ENCODE measurements at regions not wholly inside any gene's neighbourhood (a gene's known extent, or its start where the extent isn't known, plus 50 kb on each side); places are given as distances from the start of the nearest gene placed in this dataset.

DNA sequence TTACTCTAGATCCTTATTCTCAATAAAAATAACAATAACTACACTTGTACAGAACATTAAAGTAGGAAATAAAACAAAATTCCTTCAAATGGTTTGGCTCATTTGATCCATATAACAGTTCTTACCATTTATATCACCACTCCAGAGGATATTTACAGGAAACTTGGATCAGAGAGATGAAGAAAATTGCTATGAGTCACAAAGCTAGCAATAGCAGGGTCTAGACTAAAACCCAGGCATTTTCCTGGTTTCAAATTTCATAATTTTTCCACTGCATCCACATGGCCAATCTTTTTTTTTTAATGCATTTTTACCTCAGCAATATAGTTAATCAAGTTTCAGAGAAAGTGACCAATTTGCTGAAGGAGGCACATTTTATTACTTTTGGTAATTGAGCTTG is 299.2 kb downstream of the ELAVL2 start:
- Mint-ChIP-seq H3K4me1 (no peaks in the 10 kb centered on the region), H3K9me3 (peaks cover 15 to 48% (median 32%) of the 10 kb centered on the region in 6 donors), H3K36me3 (no peaks in the 10 kb centered on the region), H3K4me3 (no peak overlapping the region), H3K27me3 (ENCODE audit: low read depth in 3 of 3) (peaks cover 0 to 3% (median 2%) of the 10 kb centered on the region in 3 donors), H3K27ac (no peak overlapping the region)
- no peak for DNase-seq

- no peak for DNase-seq
- Mint-ChIP-seq H3K27me3 (ENCODE audit: low read depth in 3 of 3) (peaks cover 0 to 2% (median 0%) of the 10 kb centered on the region in 3 donors), H3K27ac (no peak overlapping the region), H3K9me3 (peaks cover 9 to 45% (median 18%) of the 10 kb centered on the region in 6 donors), H3K36me3 (peaks cover 0 to 3% (median 0%) of the 10 kb centered on the region in 3 donors), H3K4me3 (no peak overlapping the region), H3K4me1 (no peaks in the 10 kb centered on the region)
Measured at GRCh38 chr9:23532282-23532681, 293.8 kb downstream of the ELAVL2 start.

DNA sequence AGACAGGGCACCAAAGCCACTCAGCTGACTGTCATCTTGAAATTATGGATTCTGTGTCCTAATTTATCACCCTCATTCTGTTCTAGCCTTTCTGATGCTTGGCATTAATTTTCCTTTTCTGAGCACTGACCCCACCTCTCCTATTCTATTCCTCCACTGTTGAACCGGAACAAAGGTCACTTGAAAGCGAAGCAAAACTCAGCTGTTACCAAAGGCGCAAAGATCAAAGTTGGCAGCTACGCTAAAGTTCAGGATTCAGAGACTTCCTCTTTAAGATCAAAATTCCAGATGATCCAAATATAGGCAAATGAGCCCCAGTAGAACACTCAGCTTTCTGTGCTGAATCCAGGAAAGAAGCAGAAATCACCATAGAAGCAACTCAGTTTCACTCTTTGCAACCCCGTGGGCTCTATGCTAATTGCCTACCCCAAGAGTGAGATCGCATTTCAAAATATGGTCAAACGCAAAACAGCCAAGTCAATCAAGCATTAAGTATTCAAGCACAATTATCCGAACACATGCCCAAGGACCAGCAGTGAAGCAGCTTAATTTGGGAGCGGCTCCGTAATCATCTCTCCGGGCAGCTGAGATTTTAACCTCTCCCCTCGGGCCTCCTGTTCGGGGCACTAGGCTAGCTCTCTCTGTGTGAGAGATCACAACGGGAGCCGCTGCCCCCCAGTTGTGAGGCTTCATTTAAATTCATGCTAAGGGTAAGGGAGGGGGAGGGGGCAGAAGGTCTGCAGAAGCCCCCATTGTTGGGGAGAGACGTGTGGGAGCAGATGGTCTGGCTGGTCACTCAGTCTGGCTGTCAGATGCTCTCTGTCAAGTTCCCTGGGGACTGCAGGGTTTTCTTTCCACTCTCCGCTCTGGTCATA is 288.6 kb downstream of the ELAVL2 start:
- no peaks in the 10 kb centered on the region for H3K4me1 Mint-ChIP-seq
- H3K27me3 Mint-ChIP-seq (ENCODE audit: low read depth in 3 of 3), result no peaks in the 10 kb centered on the region
- no peak overlapping the region for H3K4me3 Mint-ChIP-seq
- DNase-seq, result no peak
- H3K27ac Mint-ChIP-seq, result no peak overlapping the region
- H3K9me3 Mint-ChIP-seq, result peaks cover 7 to 51% (median 18%) of the 10 kb centered on the region in 6 donors
- H3K36me3 Mint-ChIP-seq, result peaks cover 0 to 4% (median 3%) of the 10 kb centered on the region in 3 donors

GRCh38 chr9:23538067-23538402 is 288.0 kb downstream of the ELAVL2 start:
- peaks cover 0 to 4% (median 3%) of the 10 kb centered on the region in 3 donors for H3K36me3 Mint-ChIP-seq
- peaks cover 7 to 52% (median 19%) of the 10 kb centered on the region in 6 donors for H3K9me3 Mint-ChIP-seq
- H3K4me1 Mint-ChIP-seq, result no peaks in the 10 kb centered on the region
- no peak overlapping the region for H3K27ac Mint-ChIP-seq
- H3K4me3 Mint-ChIP-seq, result no peak overlapping the region
- H3K27me3 Mint-ChIP-seq (ENCODE audit: low read depth in 3 of 3), result no peaks in the 10 kb centered on the region
- DNase-seq, result no peak

DNA sequence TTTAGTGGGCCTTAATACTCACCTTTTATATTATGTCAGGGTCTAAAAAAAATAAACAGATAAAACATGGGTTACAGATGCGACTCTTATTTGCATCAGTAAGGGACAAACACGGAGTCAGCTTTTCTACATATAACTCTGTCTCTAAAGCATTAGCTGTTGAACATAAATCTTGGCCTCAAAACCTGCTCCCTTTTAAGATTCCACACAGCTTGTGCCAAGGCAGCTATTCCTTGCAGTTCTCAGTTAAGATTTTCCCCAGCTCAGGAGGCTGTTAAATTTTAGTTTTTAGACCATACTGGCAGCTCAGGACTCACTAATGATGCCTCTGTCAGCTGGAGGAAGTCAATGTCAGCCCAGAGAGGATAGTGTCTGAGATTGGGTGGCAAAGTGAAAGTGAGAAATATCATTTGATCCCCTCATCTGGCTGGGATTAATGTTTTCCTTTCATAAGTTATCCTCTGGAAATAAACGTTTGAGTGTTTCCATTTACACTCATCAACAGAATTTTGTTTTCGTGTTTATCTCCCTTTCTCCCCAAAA is 287.5 kb downstream of the ELAVL2 start:
- Mint-ChIP-seq H3K4me3 (no peak overlapping the region), H3K27me3 (ENCODE audit: low read depth in 3 of 3) (no peaks in the 10 kb centered on the region), H3K9me3 (peaks cover 7 to 53% (median 22%) of the 10 kb centered on the region in 6 donors), H3K36me3 (peaks cover 0 to 4% (median 3%) of the 10 kb centered on the region in 3 donors), H3K27ac (no peak overlapping the region), H3K4me1 (no peaks in the 10 kb centered on the region)
- no peak for DNase-seq

DNA sequence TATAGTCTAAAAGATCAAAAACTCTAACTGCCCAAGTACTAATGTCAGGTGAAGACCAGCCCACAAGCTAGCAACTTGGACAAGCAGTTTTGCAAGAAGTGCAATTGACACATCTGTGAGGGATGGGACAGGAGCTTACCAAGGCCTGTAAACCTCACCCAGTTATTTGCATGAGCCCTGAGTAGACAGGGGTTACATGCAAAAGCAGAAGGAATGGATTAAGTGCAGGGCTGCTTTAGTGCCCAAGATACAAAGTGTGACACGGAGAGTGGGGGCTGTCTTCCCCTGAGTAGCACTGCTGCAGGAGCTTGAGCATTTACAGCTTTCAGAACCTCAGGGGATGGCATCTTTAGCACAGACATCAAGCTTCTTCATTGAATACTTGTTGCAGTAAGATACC is 286.7 kb downstream of the ELAVL2 start:
- Mint-ChIP-seq H3K9me3 (peaks cover 7 to 58% (median 24%) of the 10 kb centered on the region in 6 donors), H3K36me3 (peaks cover 0 to 4% (median 3%) of the 10 kb centered on the region in 3 donors), H3K27ac (no peak overlapping the region), H3K27me3 (ENCODE audit: low read depth in 3 of 3) (no peaks in the 10 kb centered on the region), H3K4me1 (no peaks in the 10 kb centered on the region), H3K4me3 (no peak overlapping the region)
- DNase-seq, result no peak

DNA sequence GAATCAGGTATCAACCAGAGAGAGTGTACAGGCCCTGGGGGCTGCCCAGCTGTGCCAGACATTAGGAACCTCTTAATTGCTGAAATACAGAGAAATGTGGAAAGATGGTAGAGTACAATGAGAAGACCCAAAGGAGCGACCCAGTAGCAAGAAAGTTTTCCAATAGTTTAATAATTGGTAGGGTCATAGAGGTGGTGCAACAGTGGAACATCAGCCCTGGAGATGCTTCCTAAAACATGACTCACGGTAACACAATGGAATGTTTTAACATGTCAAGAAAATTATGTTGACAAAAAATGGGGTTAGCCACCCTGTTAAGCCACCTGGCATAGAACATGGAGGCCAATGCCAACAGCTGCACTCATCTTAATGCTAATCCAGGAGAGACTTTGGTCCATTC is 284.1 kb downstream of the ELAVL2 start:
- DNase-seq, result no peak
- Mint-ChIP-seq H3K27ac (no peak overlapping the region), H3K36me3 (peaks cover 0 to 4% (median 3%) of the 10 kb centered on the region in 3 donors), H3K4me3 (no peak overlapping the region), H3K4me1 (no peaks in the 10 kb centered on the region), H3K9me3 (peaks cover 8 to 61% (median 29%) of the 10 kb centered on the region in 6 donors), H3K27me3 (ENCODE audit: low read depth in 3 of 3) (no peaks in the 10 kb centered on the region)

DNA sequence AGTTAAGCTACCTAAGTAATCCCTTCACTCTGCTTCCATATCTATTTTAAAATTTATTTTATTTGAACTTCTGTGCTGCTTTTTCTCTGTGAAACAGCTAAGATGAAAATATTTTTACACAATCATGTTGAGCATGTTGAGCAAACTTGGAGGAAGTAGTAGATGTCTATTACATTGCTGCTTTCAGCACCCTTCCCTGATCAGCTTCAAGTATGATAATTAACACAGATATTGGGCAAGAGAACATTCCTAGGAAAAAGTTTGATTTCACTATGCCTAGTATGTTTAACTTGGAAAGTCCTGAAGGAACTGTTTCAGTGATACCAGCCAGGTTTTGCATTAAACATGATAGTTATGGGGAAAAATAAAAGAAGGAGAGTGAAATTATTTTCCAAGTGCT is 283.6 kb downstream of the ELAVL2 start:
- H3K4me3 Mint-ChIP-seq, result no peak overlapping the region
- H3K9me3 Mint-ChIP-seq, result peaks cover 8 to 60% (median 31%) of the 10 kb centered on the region in 6 donors
- H3K27me3 Mint-ChIP-seq (ENCODE audit: low read depth in 3 of 3), result no peaks in the 10 kb centered on the region
- peaks cover 0 to 4% (median 0%) of the 10 kb centered on the region in 3 donors for H3K36me3 Mint-ChIP-seq
- H3K27ac Mint-ChIP-seq, result no peak overlapping the region
- no peak for DNase-seq
- H3K4me1 Mint-ChIP-seq, result no peaks in the 10 kb centered on the region

GRCh38 chr9:23542927-23543326 is 283.1 kb downstream of the ELAVL2 start:
- H3K27ac Mint-ChIP-seq, result no peak overlapping the region
- no peak overlapping the region for H3K4me3 Mint-ChIP-seq
- peaks cover 0 to 4% (median 0%) of the 10 kb centered on the region in 3 donors for H3K36me3 Mint-ChIP-seq
- DNase-seq, result no peak
- H3K9me3 Mint-ChIP-seq, result peaks cover 8 to 57% (median 31%) of the 10 kb centered on the region in 6 donors
- H3K4me1 Mint-ChIP-seq, result no peaks in the 10 kb centered on the region
- H3K27me3 Mint-ChIP-seq (ENCODE audit: low read depth in 3 of 3), result peaks cover 0 to 2% (median 0%) of the 10 kb centered on the region in 3 donors

DNA sequence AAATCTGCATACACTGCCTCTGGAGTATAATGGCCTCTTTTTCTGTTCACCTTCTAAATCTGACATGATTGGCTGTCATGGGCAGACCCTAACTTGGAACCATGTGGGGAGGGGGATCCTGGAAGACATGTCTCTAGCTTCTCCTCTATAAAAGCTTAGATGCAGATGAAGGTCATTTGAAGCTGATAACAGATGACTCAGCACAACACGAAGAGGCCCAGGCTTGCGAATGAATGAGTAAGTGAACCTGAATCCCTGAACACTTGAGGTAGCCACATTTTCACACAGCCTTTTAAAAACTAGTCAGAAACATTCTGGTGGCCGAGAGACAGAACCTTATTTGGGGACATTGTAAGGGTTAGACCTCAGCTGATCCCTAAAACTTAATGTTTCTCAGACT is 282.6 kb downstream of the ELAVL2 start:
- no peak overlapping the region for H3K4me3 Mint-ChIP-seq
- H3K27me3 Mint-ChIP-seq (ENCODE audit: low read depth in 3 of 3), result peaks cover 0 to 2% (median 0%) of the 10 kb centered on the region in 3 donors
- peaks cover 0 to under 1% (median 0%) of the 10 kb centered on the region in 3 donors for H3K36me3 Mint-ChIP-seq
- no peak for DNase-seq
- no peaks in the 10 kb centered on the region for H3K4me1 Mint-ChIP-seq
- H3K9me3 Mint-ChIP-seq, result peaks cover 8 to 52% (median 30%) of the 10 kb centered on the region in 6 donors
- no peak overlapping the region for H3K27ac Mint-ChIP-seq

- H3K27me3 Mint-ChIP-seq (ENCODE audit: low read depth in 3 of 3), result peaks cover 0 to 2% (median 0%) of the 10 kb centered on the region in 3 donors
- H3K9me3 Mint-ChIP-seq, result peaks cover 13 to 49% (median 26%) of the 10 kb centered on the region in 6 donors
- no peak overlapping the region for H3K4me3 Mint-ChIP-seq
- no peak overlapping the region for H3K27ac Mint-ChIP-seq
- no peak for DNase-seq
- H3K4me1 Mint-ChIP-seq, result no peaks in the 10 kb centered on the region
- H3K36me3 Mint-ChIP-seq, result no peaks in the 10 kb centered on the region
Measured at GRCh38 chr9:23545728-23546127, 280.3 kb downstream of the ELAVL2 start.

GRCh38 chr9:23551311-23551721 is 274.7 kb downstream of the ELAVL2 start:
- Mint-ChIP-seq H3K9me3 (peaks cover 7 to 28% (median 17%) of the 10 kb centered on the region in 6 donors), H3K4me1 (no peaks in the 10 kb centered on the region), H3K27ac (no peak overlapping the region), H3K4me3 (no peak overlapping the region), H3K27me3 (ENCODE audit: low read depth in 3 of 3) (peaks cover 0 to 2% (median 0%) of the 10 kb centered on the region in 3 donors), H3K36me3 (no peaks in the 10 kb centered on the region)
- no peak for DNase-seq

DNA sequence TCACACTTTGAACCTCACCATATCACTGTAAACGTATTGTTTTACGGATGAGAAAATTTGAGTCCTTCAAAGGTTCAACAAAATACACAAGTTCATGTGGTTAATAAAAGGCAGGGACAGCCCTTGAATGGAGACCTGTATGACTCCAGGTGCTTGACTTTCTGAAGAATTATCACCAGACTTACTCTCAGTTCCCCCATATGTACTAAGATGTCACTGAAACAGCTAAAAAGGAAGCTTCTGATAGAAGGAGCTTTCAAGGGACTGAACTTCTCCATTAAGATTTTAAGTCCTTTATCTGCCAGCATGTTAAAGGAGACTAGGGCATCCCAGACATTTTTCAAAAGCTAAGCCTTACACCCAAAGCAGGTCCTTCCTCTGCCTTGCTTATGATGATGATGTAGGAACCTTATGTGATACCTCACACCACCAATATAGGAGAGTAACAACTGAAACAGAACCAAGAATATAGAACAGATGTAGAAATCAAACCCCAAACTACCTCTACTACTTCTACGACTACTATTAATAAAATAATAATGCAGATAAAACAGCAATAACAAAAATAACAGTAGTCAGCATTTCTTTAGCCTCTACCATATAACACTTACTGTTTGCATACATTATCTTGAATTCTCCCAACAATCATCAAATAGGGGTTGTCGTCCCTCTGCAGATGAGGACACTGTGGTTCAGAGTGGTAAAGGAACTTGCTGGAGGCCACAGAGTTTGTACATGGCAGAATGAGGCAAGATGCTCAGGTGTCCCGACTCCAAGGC is 273.9 kb downstream of the ELAVL2 start:
- DNase-seq, result no peak
- H3K27me3 Mint-ChIP-seq (ENCODE audit: low read depth in 3 of 3), result peaks cover 0 to 2% (median 2%) of the 10 kb centered on the region in 3 donors

More for the DNA sequence above, 273.9 kb downstream of the ELAVL2 start:
- no peaks in the 10 kb centered on the region for H3K36me3 Mint-ChIP-seq
- no peaks in the 10 kb centered on the region for H3K4me1 Mint-ChIP-seq
- no peak overlapping the region for H3K4me3 Mint-ChIP-seq
- no peak overlapping the region for H3K27ac Mint-ChIP-seq
- H3K9me3 Mint-ChIP-seq, result peaks cover 12 to 27% (median 16%) of the 10 kb centered on the region in 6 donors
